ENCODE measurements at regions not wholly inside any gene's neighbourhood (a gene's known extent, or its start where the extent isn't known, plus 50 kb on each side); places are given as distances from the start of the nearest gene placed in this dataset.

- 93 to 95% methylated on average over 5 of the region's 5 CpGs for WGBS, 2 donors
Observed at GRCh38 chr13:43981091-43981490, 101.4 kb downstream of the LACC1 start.

DNA sequence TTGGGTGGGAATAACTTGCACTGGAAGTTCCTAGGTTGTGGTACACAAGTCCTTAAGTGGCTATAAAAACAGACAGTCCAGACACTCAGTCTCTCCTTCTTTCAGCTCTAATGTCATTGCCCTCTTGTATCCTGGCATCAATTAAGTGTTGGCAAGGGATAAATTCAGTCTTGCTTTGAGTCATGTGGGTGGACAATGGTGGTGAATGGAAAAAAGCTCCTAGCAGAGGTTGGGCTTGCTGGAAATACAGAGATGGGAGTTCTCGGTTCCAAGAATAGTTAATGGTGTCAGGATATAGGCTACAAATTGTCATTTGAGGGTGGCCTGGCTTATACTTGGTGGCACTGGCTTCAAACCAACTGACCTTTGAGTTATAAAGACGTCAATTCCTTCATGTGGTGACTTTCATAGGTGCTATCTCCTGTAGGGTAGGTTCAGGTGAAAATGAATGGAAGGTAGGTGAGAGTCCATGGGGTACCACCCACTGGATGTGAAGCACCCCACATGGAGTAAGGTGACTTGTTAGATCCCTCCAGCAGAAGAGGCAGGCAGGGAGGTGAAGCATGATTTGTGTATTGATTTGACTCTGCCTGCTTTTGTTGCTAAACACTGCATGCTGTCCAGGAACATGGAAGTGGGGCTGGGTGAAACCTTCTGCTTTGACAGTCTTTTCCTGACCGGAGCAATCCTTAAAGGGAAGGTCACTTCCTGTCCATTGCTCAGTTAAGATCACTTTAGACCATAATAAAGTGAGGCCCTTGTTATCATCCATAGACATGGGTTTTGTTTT is 102.0 kb downstream of the LACC1 start:
- TF ChIP-seq EP300 (IDR thresholded peaks at IDR 0.05) (no peak), POLR2A (IDR thresholded peaks at IDR 0.05) (no peak), POLR2AphosphoS5 (IDR thresholded peaks at IDR 0.05) (no peak)
- TF ChIP-seq, protein P1, sequence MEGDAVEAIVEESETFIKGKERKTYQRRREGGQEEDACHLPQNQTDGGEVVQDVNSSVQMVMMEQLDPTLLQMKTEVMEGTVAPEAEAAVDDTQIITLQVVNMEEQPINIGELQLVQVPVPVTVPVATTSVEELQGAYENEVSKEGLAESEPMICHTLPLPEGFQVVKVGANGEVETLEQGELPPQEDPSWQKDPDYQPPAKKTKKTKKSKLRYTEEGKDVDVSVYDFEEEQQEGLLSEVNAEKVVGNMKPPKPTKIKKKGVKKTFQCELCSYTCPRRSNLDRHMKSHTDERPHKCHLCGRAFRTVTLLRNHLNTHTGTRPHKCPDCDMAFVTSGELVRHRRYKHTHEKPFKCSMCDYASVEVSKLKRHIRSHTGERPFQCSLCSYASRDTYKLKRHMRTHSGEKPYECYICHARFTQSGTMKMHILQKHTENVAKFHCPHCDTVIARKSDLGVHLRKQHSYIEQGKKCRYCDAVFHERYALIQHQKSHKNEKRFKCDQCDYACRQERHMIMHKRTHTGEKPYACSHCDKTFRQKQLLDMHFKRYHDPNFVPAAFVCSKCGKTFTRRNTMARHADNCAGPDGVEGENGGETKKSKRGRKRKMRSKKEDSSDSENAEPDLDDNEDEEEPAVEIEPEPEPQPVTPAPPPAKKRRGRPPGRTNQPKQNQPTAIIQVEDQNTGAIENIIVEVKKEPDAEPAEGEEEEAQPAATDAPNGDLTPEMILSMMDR (IDR thresholded peaks at IDR 0.05) = no peak
- H3K36me3 ChIP-seq = no peaks in the 10 kb centered on the region
- no peaks in the 10 kb centered on the region for H3K4me1 ChIP-seq
- H3K9me3 ChIP-seq = no peaks in the 10 kb centered on the region
- intact Hi-C loops (cut with DNase I) = no loop called here
- WGBS, 2 donors = 66 to 86% methylated on average over 3 of the region's 3 CpGs
- no peak for DNase-seq
- no peaks in the 10 kb centered on the region for H3K27me3 ChIP-seq
- H3K27ac ChIP-seq = no peak overlapping the region
- H3K4me3 ChIP-seq = no peak overlapping the region

More at GRCh38 chr13:43981091-43981490, 101.4 kb downstream of the LACC1 start:
- Histone ChIP-seq H3K27ac (no peak overlapping the region), H3K4me1 (no peaks in the 10 kb centered on the region), H3K36me3 (no peaks in the 10 kb centered on the region), H3K4me3 (no peak overlapping the region), H3K27me3 (no peaks in the 10 kb centered on the region), H3K9me3 (no peaks in the 10 kb centered on the region)
- DNase-seq = no peak
- intact Hi-C loops (cut with DNase I) = no loop called here
- no peak for TF ChIP-seq POLR2AphosphoS5 (IDR thresholded peaks at IDR 0.05)
- no peak for TF ChIP-seq EP300 (IDR thresholded peaks at IDR 0.05)
- TF ChIP-seq POLR2A (IDR thresholded peaks at IDR 0.05) = no peak
- TF ChIP-seq, protein P1 (IDR thresholded peaks at IDR 0.05) = no peak

DNA sequence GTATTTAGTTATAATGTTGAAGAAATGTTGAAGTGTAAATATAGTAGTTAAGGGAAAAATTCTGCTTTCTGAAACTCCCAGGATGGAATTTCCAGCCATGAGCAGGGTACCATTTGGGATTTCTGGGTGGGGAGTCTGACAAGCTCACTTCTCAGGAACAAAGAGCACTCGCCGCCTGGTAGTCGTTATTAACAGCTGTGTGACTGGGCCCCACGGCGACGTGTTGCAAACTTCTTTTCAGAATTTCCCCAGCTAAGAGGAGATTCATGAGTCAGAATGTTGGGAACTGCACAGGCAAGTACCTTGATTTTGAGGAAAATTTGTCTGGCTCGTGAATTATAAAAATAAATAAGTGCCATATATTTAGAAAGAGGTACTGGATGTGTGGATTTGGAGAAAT is 103.7 kb downstream of the LACC1 start:
- Histone ChIP-seq H3K27me3 (no peaks in the 10 kb centered on the region), H3K9me3 (no peaks in the 10 kb centered on the region), H3K4me3 (no peak overlapping the region), H3K4me1 (no peaks in the 10 kb centered on the region), H3K36me3 (no peaks in the 10 kb centered on the region), H3K27ac (no peak overlapping the region)
- DNase-seq = no peak
- WGBS, 2 donors = 77 to 92% methylated on average over 7 of the region's 7 CpGs
- intact Hi-C loops (cut with DNase I) = no loop called here
- TF ChIP-seq, protein P1 (IDR thresholded peaks at IDR 0.05) = no peak
- TF ChIP-seq EP300 (IDR thresholded peaks at IDR 0.05) = no peak
- no peak for TF ChIP-seq POLR2A (IDR thresholded peaks at IDR 0.05)
- TF ChIP-seq POLR2AphosphoS5 (IDR thresholded peaks at IDR 0.05) = no peak

GRCh38 chr13:43984292-43984691 is 104.6 kb downstream of the LACC1 start:
- WGBS, 2 donors = 95 to 96% methylated on average over 2 of the region's 2 CpGs
- H3K36me3 ChIP-seq = no peaks in the 10 kb centered on the region
- no peak for TF ChIP-seq POLR2A (IDR thresholded peaks at IDR 0.05)
- TF ChIP-seq, protein P1 (IDR thresholded peaks at IDR 0.05) = no peak
- no peak for TF ChIP-seq POLR2AphosphoS5 (IDR thresholded peaks at IDR 0.05)
- no peak for TF ChIP-seq EP300 (IDR thresholded peaks at IDR 0.05)
- DNase-seq = no peak
- H3K9me3 ChIP-seq = no peaks in the 10 kb centered on the region
- intact Hi-C loops (cut with DNase I) = no loop called here
- H3K4me1 ChIP-seq = no peaks in the 10 kb centered on the region
- no peak overlapping the region for H3K27ac ChIP-seq
- no peaks in the 10 kb centered on the region for H3K27me3 ChIP-seq
- no peak overlapping the region for H3K4me3 ChIP-seq

Measured in sigmoid colon (tissue), 6 donors.